CD4-positive, alpha-beta T cell treated with Interleukin-17A for 4 hours (primary cell): ENCODE measurements at regions not wholly inside any gene's neighbourhood (a gene's known extent, or its start where the extent isn't known, plus 50 kb on each side); places are given as distances from the start of the nearest gene placed in this dataset.
"Not testable (repeated sequence)": the region's sequence is repeated elsewhere in the genome, so short reads cannot be mapped to it uniquely, and the experiment has no call there.

Experiments
- DNase-seq: peaks from one replicate; pipeline ENCODE4 v3.0.0-alpha.2; 2020; ENCODE audit warnings: mixed read lengths

DNA sequence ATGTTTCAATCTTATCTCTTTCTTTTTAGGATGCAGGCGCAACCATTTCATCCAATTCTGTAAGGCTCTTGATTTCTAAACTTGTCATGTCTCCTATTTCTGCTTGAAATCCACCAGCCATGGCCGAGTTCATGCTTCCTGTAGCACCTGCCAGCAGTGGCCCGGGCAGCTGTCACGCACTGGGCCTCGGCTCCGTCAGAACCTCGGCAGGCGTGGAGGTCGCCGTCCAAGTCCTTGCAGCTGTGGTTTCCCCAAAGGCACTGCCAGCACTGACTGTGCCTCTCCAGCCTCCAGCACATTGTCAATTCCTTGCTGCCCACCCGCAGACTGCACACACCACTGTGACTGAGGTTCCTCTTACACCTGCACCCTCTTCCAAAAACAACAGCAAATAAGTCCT, 188.7 kb upstream of the SALL3 start:
- no peak for DNase-seq

DNA sequence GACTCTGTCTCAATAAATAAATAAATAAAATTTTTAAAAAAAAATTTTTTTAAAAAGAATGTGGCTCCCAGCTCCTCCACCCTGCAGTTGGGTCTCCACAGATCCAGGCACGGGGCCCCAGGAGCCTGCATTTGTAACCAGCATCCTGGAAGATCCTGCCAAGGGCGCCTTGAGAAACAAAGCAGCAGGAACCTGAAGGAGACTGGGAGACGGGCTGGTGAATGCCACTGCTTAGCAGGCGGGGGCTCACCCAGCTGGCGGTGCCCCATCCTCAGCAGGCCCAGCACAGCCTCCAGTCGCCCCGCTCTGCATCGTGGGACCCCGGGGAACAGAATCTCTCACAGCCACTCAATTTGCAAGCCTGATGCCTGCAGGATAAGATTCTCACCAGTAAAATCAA, 187.5 kb upstream of the SALL3 start:
- DNase-seq, result no peak

DNA sequence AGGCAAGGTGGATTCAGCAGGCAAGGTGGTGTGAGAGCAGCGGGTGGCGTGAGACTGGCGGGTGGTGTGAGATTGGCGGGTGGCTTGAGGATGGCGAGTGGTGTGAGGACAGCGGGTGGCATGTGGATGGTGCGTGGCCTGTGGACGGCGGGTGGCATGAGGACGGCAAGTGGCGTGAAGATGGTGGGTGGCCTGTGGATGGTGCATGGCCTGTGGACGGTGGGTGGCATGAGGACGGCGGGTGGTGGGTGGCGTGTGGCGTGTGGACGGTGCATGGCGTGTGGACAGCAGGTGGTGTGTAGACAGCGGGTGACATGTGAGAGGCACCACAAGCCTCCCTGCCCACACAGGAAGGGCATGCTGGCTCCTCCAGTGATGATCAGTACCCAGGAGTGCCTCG, 186.9 kb upstream of the SALL3 start:
- no peak for DNase-seq

DNA sequence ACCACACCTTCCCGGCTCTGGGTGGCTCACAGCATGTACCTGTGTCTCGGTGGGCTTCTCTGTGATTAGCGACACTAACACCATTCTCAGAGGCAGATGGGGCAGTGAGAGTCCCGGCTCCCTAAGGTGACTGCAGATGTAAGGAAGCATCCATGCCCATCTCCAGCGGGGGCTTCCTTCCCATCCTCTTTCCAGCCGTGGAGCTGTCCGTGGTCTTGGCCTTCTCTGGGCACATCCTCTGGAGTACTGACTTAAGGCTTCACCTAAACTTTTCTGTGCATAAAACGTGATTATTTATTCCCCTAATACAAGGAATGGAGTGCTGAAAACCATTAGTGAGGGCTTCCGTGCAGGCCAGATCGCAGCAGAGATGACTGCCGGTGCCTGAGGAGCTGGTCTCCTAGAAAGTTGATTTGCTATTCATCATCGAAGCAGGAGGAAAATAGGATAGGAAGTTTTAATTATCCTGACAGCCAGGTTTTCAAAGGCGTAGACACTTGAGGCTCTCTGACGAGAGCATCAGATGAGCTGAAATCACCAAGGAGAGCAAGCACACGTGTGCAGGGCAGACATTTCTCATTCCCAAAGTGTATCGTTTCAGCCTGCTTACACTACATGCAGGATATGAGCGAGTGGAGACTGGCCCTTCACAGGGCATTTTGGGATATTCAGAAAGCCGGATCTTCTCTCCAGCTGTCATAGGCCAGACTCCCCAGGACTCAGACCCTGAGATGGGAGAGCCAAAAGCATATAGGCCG, 186.1 kb upstream of the SALL3 start:
- no peak for DNase-seq

DNA sequence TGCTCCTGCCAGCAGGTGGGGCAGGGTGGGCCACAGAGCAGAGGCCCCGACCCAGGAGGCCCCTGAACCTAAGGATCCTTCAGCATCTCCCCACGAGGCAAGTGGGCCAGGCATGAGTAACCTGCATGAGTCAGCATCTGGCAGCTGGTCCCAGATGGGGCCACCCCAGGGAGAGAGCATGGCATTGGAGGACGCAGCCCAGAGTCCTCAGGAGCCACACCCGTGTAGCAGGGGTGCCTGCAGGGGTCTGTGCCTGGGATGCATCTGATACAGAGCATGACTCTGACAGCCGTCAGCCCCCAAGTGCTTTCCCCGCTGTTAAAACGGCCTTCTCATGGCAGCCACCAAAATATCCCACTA, 185.6 kb upstream of the SALL3 start:
- DNase-seq, result no peak

DNA sequence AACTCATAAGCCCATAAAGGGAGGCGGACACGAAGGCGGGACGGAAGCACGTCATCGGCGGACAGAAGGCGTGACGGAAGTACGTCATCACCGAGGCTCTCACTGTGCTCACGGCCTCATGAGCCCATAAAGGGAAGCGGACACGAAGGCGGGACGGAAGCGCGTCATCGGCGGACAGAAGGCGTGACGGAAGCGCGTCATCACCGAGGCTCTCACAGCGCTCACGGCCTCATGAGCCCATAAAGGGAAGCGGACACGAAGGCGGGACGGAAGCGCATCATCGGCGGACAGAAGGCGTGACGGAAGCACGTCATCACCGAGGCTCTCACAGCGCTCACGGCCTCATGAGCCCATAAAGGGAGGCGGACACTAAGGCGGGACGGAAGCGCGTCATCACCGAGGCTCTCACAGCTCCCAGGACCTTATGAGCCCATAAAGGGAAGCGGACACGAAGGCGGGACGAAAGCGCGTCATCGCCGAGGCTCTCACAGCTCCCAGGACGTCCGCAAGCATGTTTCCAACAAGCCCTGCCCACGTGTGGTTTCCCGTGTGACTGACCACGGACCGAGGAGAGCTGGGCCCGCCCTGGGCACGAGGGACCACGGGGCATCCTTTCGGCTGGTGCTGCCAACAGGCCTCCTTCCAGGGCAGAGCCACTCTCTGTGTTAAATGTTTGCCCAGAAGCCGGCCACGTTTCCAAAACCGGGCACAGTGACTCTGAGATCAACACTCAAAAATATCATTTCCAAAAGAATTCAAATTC, 182.7 kb upstream of the SALL3 start:
- no peak for DNase-seq

DNA sequence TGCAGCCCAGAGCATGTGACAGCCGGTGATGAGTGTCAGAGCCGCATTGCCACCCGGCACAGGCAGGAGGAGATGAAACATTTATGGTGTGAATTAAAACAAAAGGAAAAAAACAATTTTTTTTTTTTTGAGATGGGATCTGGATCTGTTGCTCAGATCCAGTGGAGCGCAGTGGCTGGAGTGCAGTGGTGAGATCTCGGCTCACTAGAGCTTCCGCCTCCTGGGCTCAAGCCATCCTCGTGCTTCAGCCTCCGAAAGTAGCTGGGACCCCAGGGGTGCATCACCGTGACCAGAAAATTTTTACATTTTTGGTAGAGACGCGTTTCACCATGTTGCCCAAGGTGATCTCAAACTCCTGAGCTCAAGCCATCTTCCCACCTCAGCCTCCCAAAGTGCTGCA, 182.1 kb upstream of the SALL3 start:
- no peak for DNase-seq

DNA sequence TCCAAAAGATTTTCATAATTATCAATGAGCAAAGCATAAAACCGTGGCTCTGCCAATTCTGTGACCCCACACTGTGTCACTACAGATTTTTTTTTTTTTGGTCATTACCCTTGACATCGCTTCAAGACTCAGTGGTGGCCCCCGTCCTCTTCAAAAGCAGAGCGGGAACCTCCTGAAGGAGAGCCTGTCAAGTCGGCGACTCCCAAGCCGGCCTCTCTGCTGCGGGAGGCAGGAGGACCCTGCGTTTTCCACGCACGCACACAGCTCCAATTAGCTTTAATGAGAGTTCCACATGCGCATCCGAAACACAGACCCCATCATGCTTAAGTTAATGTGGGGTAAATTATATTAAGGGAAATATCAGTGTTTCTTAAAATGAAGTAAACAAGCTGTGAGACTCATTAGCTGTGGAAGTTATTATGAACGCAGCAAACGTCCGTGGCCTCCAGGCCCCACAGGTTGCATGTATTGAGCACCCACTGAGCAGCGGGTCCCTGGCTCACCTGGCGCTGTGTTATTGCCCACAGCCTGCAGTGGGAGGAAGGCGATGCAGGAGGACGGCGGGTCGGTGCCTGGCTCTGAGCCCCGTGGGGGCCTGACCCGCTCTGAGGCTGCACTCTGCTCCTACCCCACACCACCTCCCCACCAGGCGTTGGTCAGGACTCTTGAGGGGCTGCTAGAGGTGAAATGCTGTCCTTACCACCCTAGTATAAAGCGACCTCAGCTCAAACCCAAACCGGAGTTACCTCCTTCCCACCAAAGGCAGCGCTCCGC, 181.0 kb upstream of the SALL3 start:
- DNase-seq, result no peak

DNA sequence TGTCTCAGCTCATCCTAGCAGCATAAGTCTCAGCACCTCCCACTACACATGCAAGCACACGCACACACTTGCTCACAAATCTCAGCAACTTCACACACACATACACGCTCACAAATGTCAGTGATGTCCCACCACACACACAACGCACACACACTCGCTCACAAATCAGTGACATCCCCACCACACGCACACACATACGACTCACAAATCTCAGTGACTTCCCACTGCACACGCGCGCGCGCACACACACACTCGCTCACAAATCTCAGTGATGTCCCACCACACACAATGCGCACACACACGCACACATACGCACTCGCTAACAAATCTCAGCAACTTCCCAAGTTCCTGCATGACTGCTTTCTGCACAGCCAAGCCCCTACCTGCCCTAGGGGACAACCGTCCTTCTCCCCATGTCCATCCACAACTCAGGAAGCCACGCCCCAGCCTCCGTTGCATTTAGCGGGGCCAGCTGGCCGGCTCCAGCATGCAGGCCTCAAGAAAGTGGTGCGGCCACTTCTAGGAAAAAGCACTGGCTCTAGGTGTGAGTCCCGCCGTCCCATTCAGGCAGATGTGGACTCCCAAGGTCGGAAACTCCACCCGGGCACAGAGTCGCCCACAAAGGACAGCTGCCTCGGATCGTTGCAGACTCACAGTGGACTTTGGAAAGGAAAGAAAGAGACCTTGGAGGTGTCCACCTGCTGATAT, 180.1 kb upstream of the SALL3 start:
- DNase-seq, result no peak

DNA sequence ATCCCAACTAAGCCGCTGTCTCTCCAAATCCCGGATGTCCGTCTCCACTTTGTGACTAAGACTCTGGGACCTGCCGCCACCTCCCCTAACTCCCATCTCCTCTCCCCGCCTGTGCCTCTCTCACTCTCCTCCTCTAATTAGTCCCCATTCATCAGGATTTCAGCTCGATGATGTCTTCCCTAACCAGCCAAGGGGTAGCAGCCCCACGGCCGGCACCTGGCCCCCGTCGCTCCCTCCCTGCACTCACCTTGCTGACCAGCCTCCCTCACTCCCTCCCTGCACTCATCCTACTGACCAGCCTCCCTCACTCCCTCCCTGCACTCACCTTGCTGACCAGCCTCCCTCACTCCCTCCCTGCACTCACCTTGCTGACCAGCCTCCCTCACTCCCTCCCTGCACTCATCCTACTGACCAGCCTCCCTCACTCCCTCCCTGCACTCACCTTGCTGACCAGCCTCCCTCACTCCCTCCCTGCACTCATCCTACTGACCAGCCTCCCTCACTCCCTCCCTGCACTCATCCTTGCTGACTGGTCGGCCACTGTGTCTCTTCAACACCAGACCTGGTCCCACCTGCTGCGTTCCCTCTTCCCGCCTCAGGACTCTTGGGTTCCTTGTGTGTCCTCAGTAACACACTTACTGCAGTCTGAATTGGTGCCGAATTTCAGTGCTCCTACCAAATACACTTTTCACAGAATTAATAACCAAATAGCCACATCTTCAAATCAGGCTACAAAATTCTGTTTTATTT, 179.3 kb upstream of the SALL3 start:
- not testable (repeated sequence) for DNase-seq

DNA sequence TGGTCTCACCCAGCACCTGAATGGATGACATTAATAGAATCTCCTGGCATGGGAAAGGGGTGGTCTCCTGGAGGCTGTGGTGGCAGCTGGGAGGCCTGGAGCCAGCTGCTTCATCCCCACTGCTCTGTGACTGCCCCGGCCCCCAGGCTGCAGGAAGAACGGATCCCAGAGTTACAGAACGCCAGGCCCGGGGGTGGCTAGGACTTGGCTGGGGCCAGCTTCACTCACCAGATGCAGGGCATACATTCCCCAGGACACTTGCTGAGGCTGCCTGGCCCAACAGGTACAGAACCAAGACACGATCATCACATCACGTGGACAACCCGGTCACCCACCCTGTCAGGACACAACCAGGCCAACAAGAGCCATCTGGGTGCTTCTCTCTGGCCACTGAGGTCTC, 178.6 kb upstream of the SALL3 start:
- DNase-seq, result no peak

DNA sequence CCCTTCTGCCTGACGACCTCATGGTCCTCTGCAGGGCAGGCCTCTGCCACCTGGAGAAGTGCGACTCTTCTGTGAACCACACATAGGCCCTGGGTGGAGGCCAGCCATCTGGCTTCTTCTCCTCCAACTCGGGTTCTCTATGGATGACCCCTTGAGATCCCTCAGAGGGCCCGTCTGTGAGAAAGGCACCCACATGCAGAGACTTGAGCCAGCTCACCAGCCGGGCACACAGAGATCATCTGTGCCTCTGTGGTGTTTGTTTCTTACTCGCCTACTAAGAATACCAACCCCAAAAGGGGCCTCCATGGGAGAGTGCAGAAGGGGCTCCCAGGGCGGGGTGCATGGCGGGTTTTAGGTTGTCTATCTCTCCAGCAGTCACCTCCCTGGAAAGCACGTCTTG, 176.5 kb upstream of the SALL3 start:
- no peak for DNase-seq

DNA sequence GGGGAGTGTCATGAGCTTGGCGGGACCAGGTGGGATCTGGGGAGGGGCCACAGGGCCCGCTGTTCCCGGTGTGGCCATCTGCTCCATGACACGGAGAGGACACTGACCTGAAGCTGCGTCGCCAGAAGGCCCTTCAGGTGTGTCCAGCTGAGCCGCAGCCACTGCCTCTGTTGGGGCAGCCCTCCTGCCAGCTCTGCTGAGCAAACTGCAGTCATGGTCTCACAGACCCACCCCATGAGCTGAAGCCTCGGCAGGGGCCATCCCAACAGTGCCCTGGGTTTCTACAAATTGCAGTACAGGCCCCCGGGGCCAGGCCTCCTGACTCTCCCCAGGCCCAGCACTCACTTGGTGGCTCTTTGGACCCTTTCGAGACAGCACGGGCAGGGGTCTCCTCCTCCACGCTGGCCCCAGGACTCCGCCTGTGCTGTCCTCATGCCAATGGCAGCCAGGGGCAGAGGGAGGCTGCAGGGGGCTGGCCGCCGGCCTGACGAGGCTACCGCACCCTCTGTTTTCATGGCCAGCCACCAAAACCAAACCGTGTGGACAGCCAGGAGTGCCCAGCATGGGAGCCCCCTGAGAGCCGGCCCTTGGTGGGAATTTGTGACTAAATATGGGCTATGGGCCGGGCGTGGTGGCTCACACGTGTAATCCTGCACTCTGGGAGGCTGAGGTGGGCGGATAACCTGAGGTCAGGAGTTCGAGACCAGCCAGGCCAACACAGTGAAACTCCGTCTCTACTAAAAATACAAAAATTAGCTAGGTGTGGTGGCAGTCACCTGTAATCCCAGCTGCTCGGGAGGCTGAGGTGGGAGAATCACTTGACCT, 175.2 kb upstream of the SALL3 start:
- no peak for DNase-seq

DNA sequence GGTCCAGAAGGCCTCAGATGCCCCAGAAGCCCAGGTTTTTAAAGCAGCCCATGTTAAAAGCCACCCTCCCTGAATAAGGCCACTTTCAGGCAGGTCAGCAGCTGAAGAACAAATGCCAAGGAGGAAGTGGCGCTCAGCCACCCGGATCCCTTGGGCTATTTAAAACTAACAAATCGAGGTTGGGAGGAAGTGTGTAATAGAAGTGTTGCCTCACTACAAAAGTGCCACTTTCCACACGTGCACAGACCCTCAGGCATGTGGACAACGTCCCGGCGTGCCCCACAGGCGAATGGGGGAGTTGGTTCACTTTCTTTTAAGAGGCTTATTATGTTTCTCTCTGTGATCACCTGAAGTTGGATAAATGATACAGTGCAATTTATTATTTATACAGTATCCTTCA, 173.8 kb upstream of the SALL3 start:
- no peak for DNase-seq

DNA sequence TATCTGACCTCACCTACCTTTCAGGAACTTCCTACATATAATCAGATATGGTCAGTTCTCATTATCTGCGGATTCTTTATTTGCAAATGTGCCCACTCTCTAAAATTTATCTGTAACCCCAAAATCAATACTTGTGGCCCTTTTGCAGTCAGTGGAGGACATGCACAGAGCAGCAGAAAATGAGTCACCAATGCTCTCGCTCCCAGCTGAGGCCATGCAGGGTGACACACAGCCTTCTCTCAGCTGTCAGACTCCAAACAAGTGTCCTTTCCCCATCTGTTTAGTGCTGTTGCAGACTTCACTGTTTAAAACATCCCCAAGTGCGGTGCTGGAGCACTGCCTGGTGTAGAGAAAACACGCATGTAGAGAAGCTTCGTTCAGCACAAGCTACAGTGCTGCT, 171.9 kb upstream of the SALL3 start:
- no peak for DNase-seq

DNA sequence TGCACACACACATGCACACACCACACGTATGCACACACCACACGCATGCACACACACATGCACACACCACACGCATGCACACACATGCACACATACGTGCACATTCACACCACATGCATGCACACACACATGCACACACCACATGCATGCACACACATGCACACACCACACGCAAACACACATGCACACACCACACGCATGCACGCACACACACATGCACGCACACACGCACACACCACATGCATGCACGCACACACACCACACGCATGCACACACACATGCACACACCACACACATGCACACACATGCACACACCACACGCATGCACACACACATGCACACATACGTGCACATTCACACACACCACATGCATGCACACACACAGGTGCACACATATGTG, 169.8 kb upstream of the SALL3 start:
- DNase-seq, result no peak

DNA sequence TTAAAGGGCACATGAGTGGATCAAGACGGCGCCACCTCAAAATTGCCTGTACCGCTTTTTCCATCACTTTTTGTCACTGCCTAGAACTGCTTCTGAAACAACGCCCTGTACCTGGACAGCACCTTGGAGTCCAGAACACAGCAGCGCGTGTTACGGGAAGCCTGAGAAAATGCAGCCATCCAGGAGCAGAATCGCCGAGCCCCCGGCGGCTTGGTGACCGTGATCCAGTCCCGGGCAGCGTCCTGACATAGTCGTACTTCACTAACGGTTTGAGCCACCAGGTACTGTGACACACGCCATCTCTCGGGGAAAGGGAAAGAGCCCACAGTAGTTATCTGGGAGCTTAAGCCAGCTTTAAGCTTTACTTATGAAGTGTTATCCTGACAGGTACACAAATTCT, 168.9 kb upstream of the SALL3 start:
- DNase-seq, result no peak

DNA sequence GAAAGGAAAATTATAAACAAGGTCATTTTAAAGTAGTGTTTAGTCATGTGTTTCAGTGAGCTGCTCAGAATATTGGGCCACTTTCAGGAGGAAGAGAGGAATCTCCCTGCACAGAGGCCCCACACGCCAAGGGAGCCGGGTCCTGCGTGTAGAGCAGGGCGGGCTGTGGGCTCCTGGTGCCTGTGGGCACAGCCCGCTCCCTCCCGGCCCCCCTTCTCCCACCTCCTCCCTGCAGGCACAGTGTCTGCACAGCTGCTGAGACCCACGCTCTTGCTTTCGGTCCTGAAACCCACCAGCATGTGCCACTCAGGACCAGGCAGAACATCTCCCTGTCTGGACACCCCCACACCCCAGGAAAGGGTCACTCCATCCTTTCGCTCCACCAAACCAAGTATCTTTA, 167.6 kb upstream of the SALL3 start:
- no peak for DNase-seq

DNA sequence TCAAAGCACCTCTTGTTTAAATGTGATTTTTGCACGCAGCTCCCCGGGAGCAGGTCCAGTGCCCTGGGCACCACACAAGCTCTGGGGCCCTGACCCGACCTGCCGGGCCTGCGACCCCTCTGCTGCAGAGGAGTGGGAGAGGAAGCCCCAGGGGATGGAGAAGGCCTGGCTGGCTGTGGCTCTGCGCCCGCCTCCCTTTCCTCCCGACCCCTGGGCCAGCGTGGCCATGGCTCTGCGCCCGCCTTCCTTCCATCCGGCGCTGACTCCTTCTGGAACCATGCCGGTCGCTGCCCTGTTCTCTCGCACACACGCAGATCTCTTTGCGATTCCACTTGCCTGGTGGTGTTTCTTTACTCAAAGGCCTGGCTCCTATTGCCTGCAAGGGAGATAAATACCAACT, 166.5 kb upstream of the SALL3 start:
- no peak for DNase-seq

DNA sequence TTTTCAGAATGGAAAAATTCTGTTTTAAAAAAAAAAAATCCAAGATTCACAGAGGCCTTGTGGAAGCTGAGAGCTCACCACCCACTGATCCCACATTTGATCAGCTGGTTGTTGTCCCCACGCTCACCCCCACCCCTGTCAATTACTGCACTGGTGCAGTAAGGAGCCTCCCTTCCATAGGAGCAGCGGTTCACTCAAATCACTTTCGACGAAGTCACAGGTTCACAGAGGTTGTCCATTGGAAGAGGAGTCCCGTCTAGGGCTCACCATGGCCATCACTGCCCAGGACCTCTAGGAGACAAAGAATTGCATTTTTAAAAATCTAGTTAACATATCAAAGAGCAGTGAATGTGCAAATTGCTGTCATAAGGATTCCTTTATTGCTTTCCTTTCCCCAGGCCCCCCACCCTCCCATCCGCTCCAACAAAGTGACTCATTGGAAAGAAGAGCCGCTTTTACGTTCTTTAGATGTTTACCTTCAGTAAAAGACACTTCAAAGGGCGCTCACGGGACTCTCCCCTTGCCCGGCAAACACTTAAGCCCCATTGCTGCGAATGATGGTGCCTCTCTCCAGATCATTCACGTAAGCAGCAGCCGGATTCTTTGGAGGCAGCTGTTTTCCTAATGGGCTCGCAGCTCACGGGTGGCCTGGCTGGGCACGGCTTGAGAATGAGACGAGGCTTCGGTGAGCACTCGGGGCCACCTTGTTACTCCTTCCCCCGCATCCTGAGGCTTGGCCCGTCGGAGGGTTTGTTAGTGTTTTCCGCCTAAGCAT, 165.5 kb upstream of the SALL3 start:
- DNase-seq, result no peak

DNA sequence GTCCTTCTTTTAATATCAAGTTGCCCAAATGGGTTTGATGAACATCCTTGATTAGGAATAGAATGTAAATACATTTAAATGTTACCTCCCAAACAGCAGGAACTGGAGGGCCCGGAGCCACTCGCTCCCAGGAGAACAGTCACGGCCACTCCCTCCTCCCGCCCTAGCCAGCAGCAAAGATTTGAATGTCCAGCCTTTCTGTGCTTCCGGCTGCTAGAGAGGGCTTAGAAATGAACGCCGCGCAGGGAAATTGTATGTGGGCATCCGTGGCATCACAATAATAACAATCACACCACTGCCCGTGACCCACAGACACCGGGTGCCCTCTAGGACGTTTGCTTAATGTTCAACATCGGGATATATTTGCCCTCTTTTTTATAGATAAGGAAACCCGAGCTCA, 164.9 kb upstream of the SALL3 start:
- no peak for DNase-seq
